HG02798 (cell line): ENCODE measurements at regions not wholly inside any gene's neighbourhood (a gene's known extent, or its start where the extent isn't known, plus 50 kb on each side); places are given as distances from the start of the nearest gene placed in this dataset.

Source experiments
- ATAC-seq: cut with Tn5 transposase; IDR thresholded peaks from one replicate; pipeline ENCODE4 v1.9.1; 2021; ENCODE audit warnings: mild to moderate bottlenecking; ENCODE audit not compliant: unreplicated experiment, poor library complexity

DNA sequence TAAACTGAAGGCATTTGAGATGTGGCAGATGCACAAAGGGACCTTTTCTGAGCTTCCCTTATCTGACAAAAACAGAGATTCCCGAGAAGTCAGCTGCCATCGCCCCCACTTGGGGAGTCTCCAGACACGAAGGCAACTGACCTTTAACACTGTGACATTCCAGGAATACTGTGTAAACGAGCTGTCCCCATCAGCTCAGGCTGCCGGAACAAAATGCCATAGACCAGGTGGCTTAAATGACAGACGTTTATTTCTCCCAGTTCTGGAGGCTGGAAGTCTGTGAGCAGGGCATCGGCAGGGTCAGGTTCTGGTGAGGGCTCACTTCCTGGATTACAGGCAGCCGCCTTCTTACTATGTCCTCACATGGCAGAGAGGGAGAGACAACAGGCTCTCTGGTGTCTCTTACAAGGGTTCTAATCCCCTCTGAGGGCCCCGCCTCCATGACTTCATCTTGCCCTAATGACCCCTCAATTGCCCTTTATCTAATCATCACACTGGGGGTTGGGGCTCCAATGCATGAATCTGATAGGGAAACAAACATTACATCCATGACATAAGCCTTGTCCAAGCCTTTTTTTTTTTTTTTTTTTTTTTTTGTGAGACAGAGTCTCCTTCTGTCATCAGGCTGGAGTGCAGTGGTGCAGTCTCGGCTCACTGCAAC, 178.5 kb upstream of the RPL38 start:
- ATAC-seq: no peak

DNA sequence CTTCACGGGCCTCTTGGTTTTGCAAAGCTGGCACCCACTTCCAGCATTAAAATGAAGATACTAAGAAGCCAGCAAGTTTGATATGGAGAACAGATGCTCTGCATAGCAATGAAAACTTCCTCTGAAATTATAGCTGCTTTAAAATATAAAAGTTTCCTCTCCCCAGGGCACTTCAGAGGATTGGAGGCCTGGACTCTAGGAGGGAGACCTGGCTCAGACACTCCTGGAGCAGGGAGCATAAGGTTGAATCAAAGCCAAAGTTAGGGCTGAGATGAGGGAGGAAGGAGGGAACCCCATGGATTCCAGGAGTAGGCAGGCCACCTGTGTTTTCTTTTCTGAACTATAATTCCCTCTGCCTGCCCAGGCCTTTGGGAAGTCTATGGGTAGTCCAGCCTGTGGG, 176.0 kb upstream of the RPL38 start:
- no peak for ATAC-seq

DNA sequence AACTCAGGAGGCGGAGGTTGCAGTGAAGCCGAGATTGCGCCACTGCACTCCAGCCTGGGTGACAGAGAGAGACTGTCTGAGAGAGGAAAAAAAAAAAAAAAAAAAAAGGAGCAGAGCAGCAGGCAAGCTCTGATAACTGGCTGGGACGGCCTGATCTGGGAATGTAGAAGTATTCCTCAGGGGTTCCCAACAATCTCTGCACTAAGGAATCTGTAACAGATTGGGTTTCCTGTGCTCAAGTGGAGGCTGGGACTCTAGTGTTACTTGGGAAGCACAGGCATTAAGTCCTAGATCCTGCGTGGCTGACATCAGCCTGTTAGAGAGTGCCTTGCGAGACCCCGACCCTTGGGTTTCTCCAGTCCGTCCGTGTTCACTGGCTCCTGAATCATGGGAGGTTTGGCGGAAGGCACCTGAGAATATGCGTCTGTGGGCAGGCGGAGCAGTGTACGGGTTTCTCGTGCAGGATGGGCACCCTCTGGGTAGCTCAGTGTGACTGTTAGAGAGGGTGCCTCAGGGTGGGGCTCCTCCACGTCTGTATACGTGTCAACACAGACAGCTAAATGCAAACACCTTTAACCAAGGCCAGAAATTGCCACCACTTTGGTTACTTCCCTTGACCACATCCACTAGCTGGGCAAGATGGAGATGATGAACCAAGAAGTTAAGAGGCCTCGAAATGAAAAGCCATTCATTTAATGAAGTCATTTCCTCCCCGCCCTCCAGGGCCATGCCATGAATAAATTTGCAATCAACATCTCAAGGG, 174.9 kb upstream of the RPL38 start:
- no peak for ATAC-seq

DNA sequence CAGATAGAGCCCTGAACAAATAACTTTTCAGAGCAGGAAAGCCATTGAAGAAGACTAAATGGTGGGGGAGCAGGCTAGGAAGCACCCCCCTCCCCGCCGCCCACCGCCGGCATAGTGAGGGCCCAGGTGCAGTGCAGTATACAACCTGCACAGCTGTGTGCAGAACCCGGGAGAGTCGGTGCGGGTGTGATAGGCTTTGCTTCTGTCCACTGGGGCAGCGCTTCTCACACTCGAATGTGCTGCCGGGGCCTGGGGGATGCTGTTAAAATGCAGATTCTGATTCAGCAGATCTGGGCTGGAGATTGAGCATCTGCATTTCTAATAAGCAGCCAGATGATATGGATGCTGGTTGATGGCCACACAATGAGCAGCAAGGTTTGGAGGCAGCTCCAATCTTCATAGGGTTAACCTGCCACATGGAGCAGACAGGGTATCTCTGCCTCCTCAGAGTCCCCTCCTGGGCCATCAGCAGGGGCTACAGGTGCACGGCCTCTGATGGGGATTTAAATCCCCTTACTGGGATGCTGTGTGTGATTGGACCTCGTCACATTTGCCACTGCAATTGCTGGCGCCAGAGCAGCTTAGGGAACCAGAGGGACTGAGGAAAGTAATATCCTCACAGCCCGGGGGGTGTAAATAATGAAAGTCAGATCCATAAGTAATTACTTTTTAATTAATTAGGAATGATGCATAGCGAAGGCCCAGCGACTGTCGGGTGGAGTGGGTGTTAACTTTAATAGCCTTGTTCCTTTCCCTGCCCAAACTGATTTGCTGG, 172.0 kb upstream of the RPL38 start:
- ATAC-seq: no peak

DNA sequence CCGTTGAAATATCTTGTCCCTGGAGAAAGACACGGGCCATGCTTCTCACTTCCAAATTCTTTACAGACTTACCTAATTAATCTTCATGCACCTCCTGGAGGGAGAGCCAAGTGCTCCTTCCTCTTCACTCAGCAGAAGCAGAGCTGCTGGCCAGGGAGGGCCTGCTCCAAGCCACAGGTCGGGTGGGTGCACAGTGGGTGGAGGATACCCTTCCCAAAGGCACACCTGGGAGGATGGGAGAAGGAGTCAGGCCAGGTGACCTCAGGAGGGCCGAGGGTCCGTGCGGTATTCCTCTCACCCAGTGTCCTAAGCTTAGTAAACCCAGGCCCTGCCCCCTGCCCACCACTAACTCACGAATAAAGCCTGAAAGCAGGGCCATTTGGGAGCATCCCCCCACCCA, 171.3 kb upstream of the RPL38 start:
- ATAC-seq: no peak

DNA sequence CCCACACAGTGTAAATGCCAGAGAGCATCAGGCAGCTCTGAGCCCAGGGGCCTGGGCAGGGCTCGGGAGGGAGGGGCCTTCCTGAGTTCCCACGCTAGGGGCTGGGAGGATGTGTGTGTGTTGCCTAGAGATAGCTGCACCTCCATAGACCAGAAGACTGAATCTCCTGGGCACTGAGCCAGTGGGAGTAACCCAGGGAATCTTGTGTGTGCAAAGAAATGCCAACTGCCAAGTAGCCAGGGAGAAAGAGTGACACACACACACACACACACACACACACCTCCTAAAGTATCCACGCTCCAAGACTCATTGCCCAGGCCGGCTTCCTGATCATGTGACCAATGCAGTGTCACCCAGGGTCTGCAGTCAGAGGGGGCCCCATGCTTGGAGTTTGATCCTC, 166.2 kb upstream of the RPL38 start:
- no peak for ATAC-seq

DNA sequence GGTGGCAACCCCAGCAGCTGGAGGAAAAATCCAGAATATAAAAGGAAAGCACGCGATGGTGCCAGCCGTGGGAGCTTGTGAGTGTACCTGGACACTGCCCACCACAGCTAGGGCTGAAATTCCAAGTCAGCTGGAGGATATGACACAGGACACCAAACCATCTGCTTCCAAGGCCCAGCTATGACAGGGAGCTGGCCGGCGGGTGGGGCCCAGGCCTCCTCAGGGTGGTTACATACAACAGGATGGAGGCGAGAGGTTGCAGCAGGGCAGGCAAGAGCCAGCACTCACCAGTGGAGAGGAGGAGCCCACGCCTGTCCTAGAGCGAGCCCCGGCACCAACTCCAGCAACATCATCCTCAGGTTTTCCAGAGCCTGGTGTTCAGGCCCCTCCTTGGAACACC, 163.2 kb upstream of the RPL38 start:
- no peak for ATAC-seq

DNA sequence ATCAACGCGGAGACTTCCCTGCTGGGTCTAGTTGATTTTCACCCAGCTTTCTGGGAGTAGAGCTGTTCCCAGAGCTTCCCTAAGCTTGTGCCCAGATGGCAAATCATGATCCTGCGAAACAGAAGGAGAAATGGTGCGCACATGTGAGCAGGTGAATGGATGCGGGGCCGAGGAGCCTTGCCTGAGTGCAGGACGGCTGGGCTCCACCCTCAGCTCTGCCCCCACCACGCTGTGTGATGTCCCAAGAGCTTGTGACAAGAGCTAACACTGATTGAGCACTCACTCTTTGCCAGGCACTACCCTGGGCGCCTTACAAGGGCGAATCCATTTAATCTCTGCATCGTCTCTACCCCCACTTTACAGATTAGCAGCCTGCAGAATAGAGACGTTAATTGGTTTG, 162.7 kb upstream of the RPL38 start:
- ATAC-seq: no peak

DNA sequence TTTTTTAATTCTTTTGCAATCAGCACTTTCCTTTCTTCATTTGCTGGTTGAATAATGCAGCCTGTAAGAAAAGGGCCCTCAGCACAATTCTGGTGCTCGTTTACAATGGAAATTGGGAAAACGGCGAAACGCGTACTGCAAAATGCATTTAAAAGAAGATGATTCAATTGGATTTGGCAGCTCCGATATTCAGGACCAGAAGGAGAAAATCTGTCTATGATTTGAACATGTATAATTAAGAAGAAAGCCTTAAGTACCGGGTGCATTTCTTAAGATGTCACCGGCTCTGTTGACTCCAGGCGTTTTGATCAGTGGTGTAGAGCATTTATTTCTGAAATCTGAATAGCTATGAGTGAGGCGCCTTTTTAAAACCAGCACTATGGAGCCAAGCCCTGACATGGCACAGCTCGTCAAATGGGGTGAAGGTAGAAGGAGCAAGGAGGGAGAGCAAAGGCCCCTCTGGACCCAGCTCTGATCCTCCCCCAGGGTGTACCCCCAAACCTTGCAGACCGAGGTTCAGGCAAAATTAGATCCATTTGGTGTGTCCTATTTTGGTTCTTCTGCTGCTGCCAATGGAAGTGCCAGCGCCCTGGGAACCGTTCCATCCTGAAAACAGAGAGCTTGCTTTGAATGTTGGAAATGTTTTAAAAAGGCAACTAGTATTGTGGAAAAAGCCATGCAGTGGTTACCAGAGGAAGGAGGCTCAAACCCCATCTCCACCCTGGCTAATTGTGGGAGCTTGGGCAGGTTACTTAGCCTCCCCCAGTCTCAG, 161.4 kb upstream of the RPL38 start:
- ATAC-seq: no peak

DNA sequence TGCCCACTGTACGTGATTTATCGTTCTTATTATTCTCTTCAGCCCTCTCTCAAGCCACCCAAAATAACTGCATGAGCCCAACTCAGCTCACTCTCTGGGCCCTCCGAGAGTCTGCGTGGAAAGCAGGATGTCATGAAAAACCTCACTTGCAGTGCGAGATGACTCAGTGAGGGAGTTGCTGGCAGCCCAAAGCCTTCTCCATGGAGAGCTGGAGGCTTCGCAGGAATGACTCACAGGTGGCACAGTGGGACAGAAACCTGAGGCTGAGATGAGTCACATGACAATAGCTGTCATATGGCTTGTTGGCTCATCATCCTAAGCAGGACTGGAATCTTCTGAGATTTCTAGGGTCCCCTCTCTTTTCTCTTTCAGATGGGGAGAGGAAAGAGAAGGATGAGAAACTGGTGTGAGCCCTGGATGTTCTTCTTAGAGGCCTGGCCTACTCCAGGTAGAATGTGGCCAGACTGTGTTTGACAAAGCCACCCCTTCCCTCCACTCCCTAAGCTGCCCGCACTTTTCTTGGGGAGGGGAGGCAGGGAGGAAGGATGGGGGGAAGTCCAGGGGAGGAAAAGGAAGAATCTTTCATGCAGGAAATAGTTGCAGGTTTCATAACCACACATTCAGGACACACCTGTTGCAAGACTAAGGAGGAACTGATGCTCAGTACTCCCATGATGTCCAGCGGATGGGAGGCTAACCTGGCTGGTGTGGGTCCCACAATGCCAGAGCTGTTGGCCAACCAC, 160.6 kb upstream of the RPL38 start:
- ATAC-seq: no peak

DNA sequence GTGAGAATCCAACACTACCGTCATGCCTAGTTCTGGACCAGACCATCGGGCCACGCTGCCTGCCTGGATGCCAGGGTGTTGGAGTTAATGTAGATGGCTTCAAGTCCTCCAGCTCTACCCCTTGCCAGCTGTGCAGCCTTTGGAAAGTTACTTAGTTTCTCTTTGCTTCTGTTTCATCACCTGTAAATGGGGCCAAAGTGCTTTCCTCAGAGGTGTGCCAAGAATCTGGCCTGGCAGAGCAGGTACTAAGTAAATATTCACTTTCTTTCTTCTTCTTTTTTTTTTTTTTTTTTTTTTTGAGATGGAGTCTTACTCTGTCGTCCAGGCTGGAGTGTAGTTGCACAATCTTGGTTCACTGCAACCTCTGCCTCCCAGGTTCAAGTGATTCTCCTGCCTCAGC, 159.5 kb upstream of the RPL38 start:
- no peak for ATAC-seq

DNA sequence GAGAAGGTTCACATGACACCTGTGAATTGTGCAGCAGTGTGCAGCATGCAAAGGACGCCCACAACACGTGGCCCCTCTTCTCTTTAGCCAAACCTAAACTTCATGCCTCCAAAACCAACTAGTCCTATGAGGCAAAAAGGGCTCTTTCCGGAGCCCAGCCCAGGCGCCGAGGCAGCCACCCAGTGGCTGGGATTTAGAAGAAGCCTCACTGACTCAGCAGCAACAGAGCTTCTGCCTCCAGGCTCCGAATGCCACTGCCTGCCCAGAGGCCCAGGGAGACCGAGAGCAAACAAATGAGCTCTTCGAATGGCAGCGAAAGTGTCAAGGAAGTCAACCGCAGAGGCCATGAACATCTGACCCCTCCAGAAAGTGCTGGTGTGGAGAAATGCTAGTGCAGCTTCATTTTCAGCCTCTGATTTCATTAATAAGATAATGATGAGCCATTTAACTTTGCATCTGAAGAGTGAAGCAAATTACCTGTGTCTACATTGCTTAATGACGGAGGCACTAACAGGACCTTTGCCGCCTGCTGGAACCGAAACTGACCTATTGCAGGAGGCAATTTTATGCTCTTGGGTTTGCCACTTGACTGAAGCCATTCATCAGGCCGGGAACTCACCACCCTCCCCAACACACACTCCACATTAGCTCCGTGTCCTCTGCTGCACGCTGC, 157.7 kb upstream of the RPL38 start:
- ATAC-seq: no peak

DNA sequence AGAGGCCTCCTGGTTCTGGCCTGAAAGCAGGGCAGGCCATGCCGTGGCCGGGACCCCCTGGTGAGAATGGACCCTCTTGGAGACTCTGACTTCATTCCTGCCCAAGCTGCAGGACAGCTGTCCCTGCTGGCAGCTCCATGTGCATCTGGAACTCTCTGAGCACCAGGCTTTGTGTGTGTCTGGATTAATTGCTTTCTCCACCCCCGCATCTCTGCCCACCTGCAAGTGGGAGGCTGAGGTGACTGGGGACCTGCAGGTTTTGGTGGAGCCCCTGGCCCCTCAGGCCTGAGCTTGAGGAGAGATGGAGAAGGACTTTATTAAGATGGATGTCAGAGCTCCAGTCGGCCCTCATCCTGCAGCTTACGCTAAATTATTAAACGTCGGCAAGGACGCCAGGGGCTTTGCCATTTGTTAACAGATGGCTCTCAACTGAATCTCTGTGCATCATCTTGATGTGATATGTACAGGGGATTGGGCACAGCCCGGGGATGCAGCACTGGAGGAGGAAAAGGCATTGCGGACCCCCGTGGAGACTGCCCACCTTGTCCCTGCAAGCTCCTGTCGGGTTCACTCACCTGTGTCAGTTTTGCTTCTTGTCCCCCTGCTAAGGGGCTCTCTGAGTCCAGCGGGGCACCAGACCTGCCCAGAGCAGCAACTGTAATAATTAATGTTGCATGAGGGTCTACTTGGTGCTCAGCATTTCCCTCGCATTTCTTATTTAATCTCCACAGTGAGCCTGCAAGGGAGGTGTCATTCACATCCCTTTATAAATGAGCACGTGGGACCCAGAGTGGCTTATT, 154.1 kb upstream of the RPL38 start:
- ATAC-seq: no peak

DNA sequence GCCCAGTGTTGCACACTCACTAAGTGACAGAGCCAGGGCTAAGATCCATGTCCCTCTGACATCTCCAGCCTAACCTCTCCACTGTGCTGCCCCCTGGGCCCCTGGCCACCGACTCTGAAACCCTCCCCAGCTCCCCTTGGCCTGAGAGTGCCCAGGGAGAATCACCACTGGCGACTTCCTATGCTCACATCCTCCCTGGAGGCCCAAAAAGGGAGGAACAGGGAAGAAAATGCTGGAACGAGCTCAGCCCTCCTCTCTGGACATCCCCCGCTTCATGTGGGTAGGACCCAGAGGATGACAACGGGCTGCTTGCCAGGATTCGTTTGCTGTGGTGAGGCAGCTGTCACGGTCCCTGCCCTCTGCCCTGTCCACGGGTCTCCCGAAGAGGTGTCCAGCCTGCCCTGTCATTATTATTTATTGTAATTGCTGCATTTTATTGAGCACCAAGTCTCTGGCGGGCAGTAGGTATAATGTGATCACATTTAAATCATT, 153.5 kb upstream of the RPL38 start:
- no peak for ATAC-seq

DNA sequence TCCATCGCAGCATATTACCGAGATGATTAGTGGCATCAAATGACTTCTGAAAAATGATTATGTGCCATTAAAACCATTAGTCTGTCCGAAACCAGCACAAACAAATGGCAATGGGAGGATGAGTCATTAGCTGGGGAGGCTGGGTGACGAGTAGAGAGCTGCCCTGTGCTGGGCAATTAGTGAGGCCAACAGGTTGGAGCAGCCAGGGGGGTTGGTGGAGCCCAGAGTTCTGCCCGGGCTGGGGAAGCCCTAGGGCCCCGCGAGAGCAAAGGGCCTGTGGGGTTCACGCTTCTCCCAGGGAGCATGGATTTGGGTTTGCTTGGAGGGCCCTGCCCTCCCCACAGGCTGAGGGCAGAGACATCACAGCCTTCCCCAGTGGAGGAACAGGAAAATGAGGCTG, 152.1 kb upstream of the RPL38 start:
- no peak for ATAC-seq

DNA sequence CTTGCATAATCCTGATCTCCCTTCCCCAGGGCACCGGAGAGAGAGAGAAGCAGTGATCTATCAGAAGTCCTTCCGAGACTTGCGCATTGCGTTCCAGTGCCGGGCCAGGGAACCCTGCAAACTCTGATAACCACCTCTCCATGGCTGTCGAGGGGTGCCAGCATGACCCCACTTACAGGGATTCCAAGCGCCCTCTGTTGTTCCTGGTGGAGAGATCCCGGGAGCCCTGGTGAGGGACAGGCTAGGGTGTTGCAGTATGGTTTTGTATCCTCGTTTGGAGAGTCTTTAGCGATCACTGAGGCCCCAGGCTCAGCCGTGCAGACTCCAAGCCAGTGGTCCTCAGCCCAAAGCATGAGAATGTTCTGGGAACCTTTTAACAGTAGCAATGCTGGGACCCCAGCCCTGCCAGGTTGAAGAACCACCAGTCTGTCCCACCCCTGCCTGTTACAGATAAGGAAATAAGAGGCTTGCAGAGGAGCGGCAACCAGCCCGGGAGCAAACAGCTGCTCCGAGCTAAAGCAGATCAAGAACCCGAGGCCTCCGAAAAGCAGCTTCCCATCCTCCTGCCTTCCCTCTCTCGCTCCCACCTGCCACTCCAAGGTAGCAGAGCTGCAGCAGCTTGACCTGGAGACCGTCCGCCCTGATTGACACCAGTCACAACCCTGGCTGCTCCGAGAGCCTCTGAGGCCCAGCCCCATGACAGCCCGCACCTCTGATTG, 150.3 kb upstream of the RPL38 start:
- ATAC-seq: no peak

DNA sequence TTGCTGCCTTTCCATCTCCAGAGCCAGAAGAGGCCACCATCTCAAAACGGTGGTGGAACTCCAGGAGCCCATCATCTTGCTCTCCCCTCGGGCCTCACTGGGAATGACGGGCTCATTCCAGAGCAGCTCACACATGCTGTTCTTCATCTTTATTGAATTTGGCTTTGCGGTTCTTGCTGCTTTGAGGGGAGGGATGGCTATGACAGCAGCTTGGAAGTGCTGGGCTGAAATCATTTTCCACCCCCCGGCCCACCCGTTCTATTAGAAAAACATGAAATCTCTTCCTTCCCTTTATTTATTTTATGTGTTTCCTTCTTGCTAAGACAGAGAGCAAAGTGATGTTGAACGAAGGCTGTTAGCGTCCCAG, 149.8 kb upstream of the RPL38 start:
- no peak for ATAC-seq

DNA sequence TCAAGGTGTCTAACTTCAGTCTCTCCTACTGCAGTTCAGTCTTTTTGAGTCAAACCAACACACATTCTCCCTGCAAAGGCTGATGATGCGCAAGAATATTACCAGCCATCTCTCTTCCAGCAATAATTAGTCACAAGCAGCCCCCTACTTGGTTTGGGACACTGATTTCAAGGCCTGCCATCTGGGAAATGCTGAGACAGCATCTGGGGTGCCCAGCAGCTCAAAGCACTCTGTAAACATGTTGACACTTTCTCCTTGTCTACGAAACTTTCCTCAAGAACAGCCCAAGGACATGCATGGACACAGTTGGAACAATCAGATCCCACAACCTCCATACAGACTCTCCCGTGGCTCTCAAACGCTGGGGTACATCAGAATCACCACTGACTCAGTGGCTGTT, 149.2 kb upstream of the RPL38 start:
- no peak for ATAC-seq
